Mesothelial cell of epicardium (in vitro differentiated cells): ENCODE measurements at regions not wholly inside any gene's neighbourhood (a gene's known extent, or its start where the extent isn't known, plus 50 kb on each side); places are given as distances from the start of the nearest gene placed in this dataset.
A peak's percentile ranks its signal among the peaks of the same experiment; 100 is the strongest.

Source experiments
- DNase-seq, 2 experiments: peaks; one replicate each; pipeline ENCODE4 v3.0.0; 2021; ENCODE audit warnings: low spot score in 2 of 2; ENCODE audit not compliant: unreplicated experiment in 2 of 2
- H3K27ac Mint-ChIP-seq: 2 replicates; pipeline ENCODE4 v1.8.0; 2021; ENCODE audit warnings: mixed read lengths
- H3K27me3 Mint-ChIP-seq: 2 replicates; pipeline ENCODE4 v1.8.0; 2021; ENCODE audit warnings: low read depth, mixed read lengths
- H3K36me3 Mint-ChIP-seq: 2 replicates; pipeline ENCODE4 v1.8.0; 2021; ENCODE audit warnings: mixed read lengths
- H3K4me1 Mint-ChIP-seq: 2 replicates; pipeline ENCODE4 v1.8.0; 2021; ENCODE audit warnings: mixed read lengths
- H3K4me3 Mint-ChIP-seq: 2 replicates; pipeline ENCODE4 v1.8.0; 2021; ENCODE audit warnings: mild to moderate bottlenecking, moderate library complexity, mixed read lengths
- H3K9me3 Mint-ChIP-seq: 2 replicates; pipeline ENCODE4 v1.8.0; 2021; ENCODE audit warnings: mixed read lengths
- TF ChIP-seq, protein P1 (sequence below): fragments of 200-600 bp; sonication (generic); IDR thresholded peaks from one replicate; pipeline ENCODE4 v1.5.0; 2021; ENCODE audit warnings: antibody characterized with exemption; ENCODE audit not compliant: unreplicated experiment

DNA sequence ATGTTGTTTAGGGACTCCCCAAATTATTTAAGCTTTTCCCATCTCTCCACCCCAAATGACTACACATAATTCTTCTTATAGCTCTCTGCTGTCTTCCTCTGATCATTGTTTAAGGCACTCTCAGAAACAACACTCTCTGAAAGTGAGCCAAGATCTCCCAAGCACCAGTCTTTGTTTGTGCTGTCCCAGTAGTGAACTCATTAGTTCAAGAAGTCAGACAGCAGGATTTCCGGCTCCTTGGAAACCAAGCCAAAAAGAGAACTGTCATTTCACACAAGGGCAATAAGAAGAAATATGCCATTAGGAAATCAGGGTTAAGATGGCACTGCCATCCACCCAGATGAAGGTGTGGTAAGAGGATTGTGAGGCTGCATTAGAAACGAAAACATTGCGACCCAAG is 83.1 kb downstream of the FZD1 start:
- Mint-ChIP-seq H3K4me3 (no peak overlapping the region), H3K27ac (no peak overlapping the region), H3K9me3 (no peaks in the 10 kb centered on the region), H3K4me1 (peaks cover 44% of the 10 kb centered on the region), H3K36me3 (no peaks in the 10 kb centered on the region), H3K27me3 (no peaks in the 10 kb centered on the region)
- TF ChIP-seq, protein P1, sequence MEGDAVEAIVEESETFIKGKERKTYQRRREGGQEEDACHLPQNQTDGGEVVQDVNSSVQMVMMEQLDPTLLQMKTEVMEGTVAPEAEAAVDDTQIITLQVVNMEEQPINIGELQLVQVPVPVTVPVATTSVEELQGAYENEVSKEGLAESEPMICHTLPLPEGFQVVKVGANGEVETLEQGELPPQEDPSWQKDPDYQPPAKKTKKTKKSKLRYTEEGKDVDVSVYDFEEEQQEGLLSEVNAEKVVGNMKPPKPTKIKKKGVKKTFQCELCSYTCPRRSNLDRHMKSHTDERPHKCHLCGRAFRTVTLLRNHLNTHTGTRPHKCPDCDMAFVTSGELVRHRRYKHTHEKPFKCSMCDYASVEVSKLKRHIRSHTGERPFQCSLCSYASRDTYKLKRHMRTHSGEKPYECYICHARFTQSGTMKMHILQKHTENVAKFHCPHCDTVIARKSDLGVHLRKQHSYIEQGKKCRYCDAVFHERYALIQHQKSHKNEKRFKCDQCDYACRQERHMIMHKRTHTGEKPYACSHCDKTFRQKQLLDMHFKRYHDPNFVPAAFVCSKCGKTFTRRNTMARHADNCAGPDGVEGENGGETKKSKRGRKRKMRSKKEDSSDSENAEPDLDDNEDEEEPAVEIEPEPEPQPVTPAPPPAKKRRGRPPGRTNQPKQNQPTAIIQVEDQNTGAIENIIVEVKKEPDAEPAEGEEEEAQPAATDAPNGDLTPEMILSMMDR: no peak
- no peak for DNase-seq

DNA sequence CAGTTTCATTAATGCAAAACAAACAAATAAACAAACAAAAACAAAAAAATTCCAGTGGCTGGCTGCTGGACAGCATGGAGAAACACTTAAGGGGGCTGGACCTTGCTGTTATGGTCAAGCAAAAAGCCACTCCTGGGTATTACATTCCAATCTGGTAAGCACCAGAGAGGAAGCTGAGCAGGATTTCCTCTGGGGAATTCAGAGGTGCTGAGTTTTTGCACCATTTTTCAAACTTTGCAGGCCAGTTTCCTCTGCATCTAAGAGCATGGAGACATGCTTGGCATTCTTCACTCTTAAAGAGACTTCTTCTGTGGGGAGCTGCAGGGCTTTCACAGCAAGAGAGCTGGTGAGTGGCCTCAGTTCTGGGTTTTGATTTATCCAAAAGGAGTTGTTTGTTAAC is 84.5 kb downstream of the FZD1 start:
- H3K9me3 Mint-ChIP-seq: no peaks in the 10 kb centered on the region
- H3K4me3 Mint-ChIP-seq: no peak overlapping the region
- no peak for DNase-seq
- no peaks in the 10 kb centered on the region for H3K36me3 Mint-ChIP-seq
- TF ChIP-seq, protein P1: no peak
- H3K4me1 Mint-ChIP-seq: peaks cover 38% of the 10 kb centered on the region
- H3K27ac Mint-ChIP-seq: no peak overlapping the region
- peaks cover 2% of the 10 kb centered on the region for H3K27me3 Mint-ChIP-seq

DNA sequence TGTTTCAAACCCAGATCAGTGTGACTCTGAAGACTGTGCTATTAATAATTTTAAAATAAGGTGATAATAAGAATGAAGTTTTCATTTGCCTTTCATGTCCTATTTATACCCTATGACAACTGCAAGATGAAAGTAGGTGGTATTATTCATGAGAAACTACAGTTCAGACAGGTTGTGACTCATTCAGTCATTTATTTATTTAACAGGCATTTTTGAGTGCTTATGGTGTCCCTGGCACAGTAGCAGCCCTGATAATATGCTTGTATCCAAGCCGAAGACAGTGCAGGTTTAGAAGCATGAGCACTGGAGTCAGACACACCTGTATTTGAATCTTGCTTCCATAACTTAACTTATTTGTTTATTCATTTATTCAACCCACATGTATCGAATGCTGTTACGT is 87.1 kb downstream of the FZD1 start:
- Mint-ChIP-seq H3K27me3 (peaks cover 10% of the 10 kb centered on the region), H3K36me3 (no peaks in the 10 kb centered on the region), H3K4me3 (no peak overlapping the region), H3K9me3 (no peaks in the 10 kb centered on the region), H3K27ac (no peak overlapping the region), H3K4me1 (peaks cover 38% of the 10 kb centered on the region)
- DNase-seq: no peak
- TF ChIP-seq, protein P1: no peak

DNA sequence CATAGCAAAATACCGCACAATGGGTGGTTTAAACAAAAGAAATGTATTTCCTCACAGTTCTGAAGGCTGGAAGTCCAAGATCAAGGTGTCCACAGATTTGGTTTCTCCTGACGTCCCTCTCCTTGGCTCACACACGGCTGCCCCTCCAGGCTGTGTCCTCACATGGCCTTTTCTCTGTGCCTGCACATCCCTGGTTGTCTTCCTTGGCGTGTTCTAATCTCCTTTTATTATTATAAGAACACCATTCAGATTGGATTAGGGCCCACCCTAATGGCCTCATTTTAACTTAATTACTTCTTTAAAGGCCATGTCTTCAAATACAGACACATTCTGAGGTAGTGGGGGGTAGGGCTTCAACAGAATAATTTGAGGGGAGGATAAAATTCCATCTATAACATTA is 87.9 kb downstream of the FZD1 start:
- H3K4me3 Mint-ChIP-seq: no peak overlapping the region
- peaks cover 10% of the 10 kb centered on the region for H3K27me3 Mint-ChIP-seq
- no peak for DNase-seq
- H3K27ac Mint-ChIP-seq: no peak overlapping the region
- TF ChIP-seq, protein P1: no peak
- no peaks in the 10 kb centered on the region for H3K36me3 Mint-ChIP-seq
- peaks cover 31% of the 10 kb centered on the region for H3K4me1 Mint-ChIP-seq
- no peaks in the 10 kb centered on the region for H3K9me3 Mint-ChIP-seq

DNA sequence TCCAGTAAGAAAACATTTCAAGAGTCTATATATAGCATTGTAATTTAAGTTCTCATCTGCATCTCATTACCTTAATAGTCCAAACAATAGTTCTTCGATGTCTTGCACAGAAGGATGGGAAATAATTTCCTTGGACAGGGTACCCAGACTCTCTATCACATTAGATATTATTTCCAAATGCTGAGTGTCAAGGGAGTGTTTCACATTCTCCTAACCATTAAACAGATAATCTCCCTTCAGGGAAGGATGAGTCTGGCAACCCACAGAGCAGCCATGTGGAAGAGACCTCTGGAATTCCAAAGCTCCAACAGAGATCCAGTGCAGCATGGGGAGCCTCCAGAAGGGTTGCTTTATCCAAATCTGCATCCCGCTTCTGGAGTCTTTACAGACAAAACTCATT is 89.6 kb downstream of the FZD1 start:
- DNase-seq: no peak
- Mint-ChIP-seq H3K36me3 (no peaks in the 10 kb centered on the region), H3K4me3 (no peak overlapping the region), H3K4me1 (peaks cover 31% of the 10 kb centered on the region), H3K9me3 (no peaks in the 10 kb centered on the region), H3K27ac (peak overlapping the region; percentile 7), H3K27me3 (peaks cover 10% of the 10 kb centered on the region)
- TF ChIP-seq, protein P1: no peak
